ENCODE measurements at regions not wholly inside any gene's neighbourhood (a gene's known extent, or its start where the extent isn't known, plus 50 kb on each side); places are given as distances from the start of the nearest gene placed in this dataset.
A peak's percentile ranks its signal among the peaks of the same experiment; 100 is the strongest.
"Not testable (repeated sequence)": the region's sequence is repeated elsewhere in the genome, so short reads cannot be mapped to it uniquely, and the experiment has no call there.

GRCh38 chr4:10875144-10875799 lies 190.7 kb upstream of the CLNK start:
- Mint-ChIP-seq H3K27ac (no peak overlapping the region), H3K9me3 (no peaks in the 10 kb centered on the region), H3K27me3 (no peaks in the 10 kb centered on the region), H3K4me3 (no peak overlapping the region), H3K4me1 (peaks cover 2% of the 10 kb centered on the region), H3K36me3 (ENCODE audit: low read depth) (no peaks in the 10 kb centered on the region)
- no peak for DNase-seq
- intact Hi-C loops (cut with micrococcal nuclease): no loop called here

GRCh38 chr4:10873809-10874208 lies 189.2 kb upstream of the CLNK start:
- H3K4me3 Mint-ChIP-seq: no peak overlapping the region

GRCh38 chr4:10872833-10873517 lies 188.4 kb upstream of the CLNK start:
- H3K27ac Mint-ChIP-seq: no peak overlapping the region
- DNase-seq: no peak
- H3K4me1 Mint-ChIP-seq: peaks cover 2% of the 10 kb centered on the region
- no peaks in the 10 kb centered on the region for H3K36me3 Mint-ChIP-seq (ENCODE audit: low read depth)
- peaks cover 2% of the 10 kb centered on the region for H3K9me3 Mint-ChIP-seq
- no peaks in the 10 kb centered on the region for H3K27me3 Mint-ChIP-seq
- no peak overlapping the region for H3K4me3 Mint-ChIP-seq
- intact Hi-C loops (cut with micrococcal nuclease): no loop called here

More at GRCh38 chr4:10873809-10874208, 189.2 kb upstream of the CLNK start:
- DNase-seq: no peak
- Mint-ChIP-seq H3K4me1 (peaks cover 2% of the 10 kb centered on the region), H3K27ac (no peak overlapping the region), H3K9me3 (no peaks in the 10 kb centered on the region), H3K36me3 (ENCODE audit: low read depth) (no peaks in the 10 kb centered on the region), H3K27me3 (no peaks in the 10 kb centered on the region)
- intact Hi-C loops (cut with micrococcal nuclease): no loop called here

GRCh38 chr4:10866666-10867065 lies 182.1 kb upstream of the CLNK start:
- Mint-ChIP-seq H3K9me3 (peaks cover 6% of the 10 kb centered on the region), H3K36me3 (ENCODE audit: low read depth) (no peaks in the 10 kb centered on the region), H3K27me3 (no peaks in the 10 kb centered on the region), H3K27ac (no peak overlapping the region), H3K4me1 (no peaks in the 10 kb centered on the region), H3K4me3 (no peak overlapping the region)
- intact Hi-C loops (cut with micrococcal nuclease): no loop called here
- DNase-seq: no peak

GRCh38 chr4:10861036-10861435 lies 176.5 kb upstream of the CLNK start:
- no peaks in the 10 kb centered on the region for H3K36me3 Mint-ChIP-seq (ENCODE audit: low read depth)
- H3K27ac Mint-ChIP-seq: no peak overlapping the region
- peaks cover 4% of the 10 kb centered on the region for H3K9me3 Mint-ChIP-seq
- no peak overlapping the region for H3K4me3 Mint-ChIP-seq
- intact Hi-C loops (cut with micrococcal nuclease): no loop called here
- no peak for DNase-seq
- H3K4me1 Mint-ChIP-seq: no peaks in the 10 kb centered on the region
- no peaks in the 10 kb centered on the region for H3K27me3 Mint-ChIP-seq

GRCh38 chr4:10856271-10856782 lies 171.8 kb upstream of the CLNK start:
- peaks cover 5% of the 10 kb centered on the region for H3K27me3 Mint-ChIP-seq
- no peak overlapping the region for H3K4me3 Mint-ChIP-seq
- no peaks in the 10 kb centered on the region for H3K36me3 Mint-ChIP-seq (ENCODE audit: low read depth)
- H3K27ac Mint-ChIP-seq: no peak overlapping the region
- peaks cover 4% of the 10 kb centered on the region for H3K9me3 Mint-ChIP-seq
- intact Hi-C loops (cut with micrococcal nuclease): no loop called here
- no peak for DNase-seq
- H3K4me1 Mint-ChIP-seq: peaks cover 8% of the 10 kb centered on the region

- Mint-ChIP-seq H3K36me3 (ENCODE audit: low read depth) (no peaks in the 10 kb centered on the region), H3K9me3 (no peaks in the 10 kb centered on the region), H3K27ac (peak overlapping the region; percentile 71), H3K27me3 (peaks cover 16% of the 10 kb centered on the region), H3K4me3 (peak overlapping the region; percentile 2), H3K4me1 (peaks cover 8% of the 10 kb centered on the region)
- peak; percentile 59 for DNase-seq
- intact Hi-C loops (cut with micrococcal nuclease): no loop called here
Measured at GRCh38 chr4:10853196-10853595, 168.6 kb upstream of the CLNK start.

GRCh38 chr4:10841697-10842096 lies 157.1 kb upstream of the CLNK start:
- Mint-ChIP-seq H3K4me1 (peaks cover 7% of the 10 kb centered on the region), H3K27me3 (no peaks in the 10 kb centered on the region), H3K27ac (no peak overlapping the region), H3K9me3 (no peaks in the 10 kb centered on the region), H3K4me3 (no peak overlapping the region), H3K36me3 (ENCODE audit: low read depth) (no peaks in the 10 kb centered on the region)
- intact Hi-C loops (cut with micrococcal nuclease): loop anchor here (5.0 kb wide), 1 partner anchor 109 kb away; no protein-coding TSS in a partner anchor
- no peak for DNase-seq

- no peaks in the 10 kb centered on the region for H3K4me1 Mint-ChIP-seq
- intact Hi-C loops (cut with micrococcal nuclease): no loop called here
- peaks cover 5% of the 10 kb centered on the region for H3K9me3 Mint-ChIP-seq
- no peaks in the 10 kb centered on the region for H3K27me3 Mint-ChIP-seq
- H3K4me3 Mint-ChIP-seq: no peak overlapping the region
- H3K27ac Mint-ChIP-seq: no peak overlapping the region
- no peak for DNase-seq
- H3K36me3 Mint-ChIP-seq (ENCODE audit: low read depth): no peaks in the 10 kb centered on the region
Measured at GRCh38 chr4:10837151-10837550, 152.6 kb upstream of the CLNK start.

- intact Hi-C loops (cut with micrococcal nuclease): no loop called here
- Mint-ChIP-seq H3K9me3 (peaks cover 10% of the 10 kb centered on the region), H3K4me3 (no peak overlapping the region), H3K27me3 (no peaks in the 10 kb centered on the region), H3K36me3 (ENCODE audit: low read depth) (no peaks in the 10 kb centered on the region), H3K4me1 (peaks cover 2% of the 10 kb centered on the region), H3K27ac (no peak overlapping the region)
- DNase-seq: no peak
Measured at GRCh38 chr4:10832806-10833628, 148.4 kb upstream of the CLNK start.

GRCh38 chr4:10831727-10832408 lies 147.3 kb upstream of the CLNK start:
- H3K9me3 Mint-ChIP-seq: peaks cover 10% of the 10 kb centered on the region
- DNase-seq: no peak
- intact Hi-C loops (cut with micrococcal nuclease): no loop called here
- peaks cover 2% of the 10 kb centered on the region for H3K4me1 Mint-ChIP-seq
- no peaks in the 10 kb centered on the region for H3K36me3 Mint-ChIP-seq (ENCODE audit: low read depth)
- no peaks in the 10 kb centered on the region for H3K27me3 Mint-ChIP-seq
- H3K4me3 Mint-ChIP-seq: no peak overlapping the region
- no peak overlapping the region for H3K27ac Mint-ChIP-seq

- H3K9me3 Mint-ChIP-seq; H3K4me3 Mint-ChIP-seq; H3K27ac Mint-ChIP-seq; DNase-seq; H3K4me1 Mint-ChIP-seq; H3K36me3 Mint-ChIP-seq (ENCODE audit: low read depth); intact Hi-C loops (cut with micrococcal nuclease); H3K27me3 Mint-ChIP-seq: not testable (repeated sequence)
Measured at GRCh38 chr4:10828918-10829538, 144.5 kb upstream of the CLNK start.

GRCh38 chr4:10821826-10822225 lies 137.3 kb upstream of the CLNK start:
- DNase-seq: no peak
- H3K36me3 Mint-ChIP-seq (ENCODE audit: low read depth): no peaks in the 10 kb centered on the region
- no peaks in the 10 kb centered on the region for H3K27me3 Mint-ChIP-seq
- no peaks in the 10 kb centered on the region for H3K9me3 Mint-ChIP-seq
- H3K4me3 Mint-ChIP-seq: no peak overlapping the region
- H3K27ac Mint-ChIP-seq: no peak overlapping the region
- intact Hi-C loops (cut with micrococcal nuclease): no loop called here
- no peaks in the 10 kb centered on the region for H3K4me1 Mint-ChIP-seq

Data from activated CD4-positive, alpha-beta T cell treated with anti-CD3 and anti-CD28 coated beads, Interleukin-2, amount 10 ng/mL, durations not matched to agents 24 days and 14 days (primary cell).